T-helper 1 cell treated with Interleukin-12 subunit alpha and Interleukin-12 subunit beta and Interleukin-4 antibody, amounts not matched to agents 30 ng/mL and 1 ng/mL, for 36 hours (primary cell): ENCODE measurements at regions not wholly inside any gene's neighbourhood (a gene's known extent, or its start where the extent isn't known, plus 50 kb on each side); places are given as distances from the start of the nearest gene placed in this dataset.

Source experiments
- intact Hi-C: fragments of 100-400 bp; cut with micrococcal nuclease; formaldehyde crosslinking; loops from one replicate; pipeline ENCODE4 v1.15.1; 2024

DNA sequence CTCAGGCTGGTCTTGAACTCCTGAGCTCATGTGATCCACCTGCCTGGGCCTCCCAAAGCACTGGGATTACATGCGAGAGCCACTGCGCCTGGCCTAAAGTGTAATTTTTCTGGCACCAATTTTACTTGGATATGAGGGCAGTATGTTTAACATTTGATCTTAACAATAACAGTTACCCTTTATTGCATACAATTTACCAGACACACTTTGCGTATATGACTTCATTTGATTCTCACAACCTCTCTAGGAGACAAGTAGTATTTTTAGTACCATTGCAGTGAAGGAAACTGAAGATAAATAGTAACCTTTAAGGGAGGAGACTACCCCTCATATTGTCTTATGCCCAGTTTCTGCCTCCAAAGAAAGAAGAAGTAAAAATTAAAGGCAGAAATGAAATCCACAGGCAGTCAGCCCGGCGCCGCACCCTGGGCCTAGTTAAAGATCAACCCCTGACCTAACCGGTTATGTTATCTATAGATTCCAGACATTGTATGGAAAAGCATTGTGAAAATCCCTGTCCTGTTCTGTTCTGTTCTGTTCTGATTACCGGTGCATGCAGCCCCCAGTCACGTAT, 54.0 kb downstream of the CYP26A1 start:
- intact Hi-C loops: loop anchor here (5.0 kb wide), 1 partner anchor 700 kb away; no protein-coding TSS in a partner anchor

DNA sequence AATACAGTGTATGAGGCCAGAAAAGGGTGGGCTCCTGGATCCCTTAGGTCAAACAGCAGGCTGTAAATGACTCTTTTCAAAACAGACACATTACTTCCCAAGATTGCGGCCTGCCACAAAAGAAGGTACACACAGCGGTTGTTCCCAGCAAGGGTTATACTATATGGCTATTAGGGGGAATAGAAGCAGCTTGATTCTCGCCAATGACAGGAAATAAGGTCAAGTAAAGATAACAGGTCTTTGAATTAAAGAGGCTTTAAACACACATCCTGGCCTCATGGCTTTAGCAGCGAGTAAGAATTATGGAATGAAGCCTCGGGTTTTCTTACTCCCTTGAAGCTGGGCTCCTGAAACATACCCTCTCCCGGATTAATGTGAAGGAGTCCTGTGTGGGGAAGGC, 58.3 kb downstream of the CYP26A1 start:
- intact Hi-C loops: no loop called here

- intact Hi-C loops: no loop called here
Observed at GRCh38 chr10:93138113-93138870, 64.6 kb downstream of the CYP26A1 start.

GRCh38 chr10:93139059-93139655, 65.5 kb downstream of the CYP26A1 start:
- intact Hi-C loops: no loop called here

DNA sequence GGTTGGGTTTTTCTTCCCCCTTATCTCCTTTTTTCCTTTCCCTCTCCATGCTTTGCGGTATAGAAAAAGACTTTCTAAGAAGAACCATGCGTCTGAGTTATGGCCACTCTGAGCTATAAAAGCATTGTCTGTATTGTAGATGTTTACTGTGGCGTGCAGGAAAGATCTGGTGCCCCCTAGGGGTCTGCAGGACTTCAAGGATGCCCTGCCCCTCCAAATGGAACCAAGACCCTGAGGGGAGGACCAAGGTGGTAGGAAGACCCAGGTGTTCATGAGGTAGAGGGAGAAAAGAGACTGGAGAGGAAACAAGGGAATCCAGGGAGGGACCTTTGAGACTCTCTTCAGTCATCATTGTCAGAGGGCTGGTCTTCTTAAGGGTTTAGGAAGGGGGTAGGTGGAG, 68.8 kb downstream of the CYP26A1 start:
- intact Hi-C loops: no loop called here

DNA sequence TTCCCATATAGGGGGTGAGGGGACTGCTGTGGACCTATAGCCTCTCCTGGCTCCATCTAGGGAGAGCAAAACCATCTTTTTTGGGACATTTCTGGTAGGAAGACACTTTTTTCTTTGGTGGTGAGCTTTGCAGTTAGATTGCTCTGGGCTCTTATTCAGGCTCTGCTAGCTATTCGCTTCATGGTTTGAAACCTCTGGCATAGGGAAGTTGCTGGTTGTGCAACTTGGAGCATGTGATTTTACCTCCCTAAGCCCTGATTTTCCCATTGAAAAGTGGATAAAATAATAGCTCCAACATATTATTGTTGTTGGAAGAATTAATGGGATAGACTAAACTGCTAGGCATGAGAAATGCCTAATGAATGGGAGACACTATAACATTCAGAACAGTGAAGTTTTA, 69.6 kb downstream of the CYP26A1 start:
- intact Hi-C loops: no loop called here

DNA sequence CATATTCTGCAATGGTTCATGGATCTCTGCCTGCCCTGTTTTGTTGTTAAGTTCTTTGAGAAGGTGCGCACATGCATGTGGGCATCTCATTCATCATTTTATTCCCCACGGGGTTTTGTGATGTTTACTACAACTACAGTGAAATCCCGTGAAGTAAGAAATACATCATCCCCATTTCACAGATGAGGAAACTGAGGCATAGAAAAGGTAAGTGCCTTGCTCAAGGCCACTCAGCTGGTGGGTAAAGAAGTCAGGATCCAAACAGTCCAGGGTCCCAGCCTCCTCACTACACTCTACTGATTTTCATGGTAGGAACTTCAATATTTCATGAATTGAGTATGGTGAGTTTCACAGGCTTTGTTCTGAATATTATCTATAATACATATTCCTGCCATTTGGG, 72.6 kb downstream of the CYP26A1 start:
- intact Hi-C loops: no loop called here

- intact Hi-C loops: no loop called here
Observed at GRCh38 chr10:93147281-93147680, 73.6 kb downstream of the CYP26A1 start.

GRCh38 chr10:93148476-93148875, 74.8 kb downstream of the CYP26A1 start:
- intact Hi-C loops: no loop called here

DNA sequence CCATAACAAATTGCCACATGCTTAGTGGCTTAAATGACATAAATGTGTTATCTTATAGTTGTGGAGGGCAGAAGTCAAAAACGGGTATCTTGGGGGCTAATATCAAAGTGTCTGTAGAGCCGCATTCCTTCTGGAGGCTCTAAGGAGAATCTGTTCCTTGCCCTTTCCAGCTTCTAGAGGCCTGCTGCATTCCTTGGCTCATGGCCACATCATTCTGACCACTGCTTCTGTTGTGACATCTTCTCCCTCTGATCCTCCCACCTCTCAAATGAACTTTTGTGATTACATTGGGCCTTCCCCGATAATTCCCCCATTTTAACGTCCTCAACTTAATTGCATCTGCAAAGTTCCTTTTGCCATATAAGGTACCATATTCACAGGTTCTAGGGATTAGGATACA, 76.1 kb downstream of the CYP26A1 start:
- intact Hi-C loops: no loop called here

- intact Hi-C loops: no loop called here
Observed at GRCh38 chr10:93150289-93150688, 76.6 kb downstream of the CYP26A1 start.

DNA sequence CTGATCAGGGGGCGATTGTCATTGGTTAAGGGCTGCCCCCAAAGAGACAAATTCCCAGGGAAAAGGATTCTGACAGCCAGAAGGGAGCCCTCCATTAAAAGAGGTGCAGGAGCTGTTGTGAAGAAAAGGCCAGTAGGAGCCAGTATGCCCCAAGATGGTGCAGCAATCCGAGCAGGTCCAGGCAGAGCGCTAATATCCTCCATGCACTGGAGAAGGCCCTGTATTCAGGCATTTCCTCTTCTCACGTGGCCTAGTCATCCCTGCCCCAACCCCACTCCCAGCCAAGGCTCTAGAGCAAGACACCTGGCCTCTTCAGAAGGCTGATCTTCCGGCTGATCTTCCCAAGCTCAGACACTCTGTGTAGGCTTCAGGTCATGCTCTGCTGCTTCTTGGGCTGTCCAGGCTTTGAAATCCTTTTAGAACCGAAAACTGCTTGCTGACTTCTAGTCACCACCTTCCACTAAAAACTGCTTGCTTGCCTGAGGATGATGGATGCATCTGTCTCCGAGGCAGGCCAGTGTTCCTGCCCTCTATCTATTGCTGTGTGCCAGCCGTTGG, 77.4 kb downstream of the CYP26A1 start:
- intact Hi-C loops: no loop called here

DNA sequence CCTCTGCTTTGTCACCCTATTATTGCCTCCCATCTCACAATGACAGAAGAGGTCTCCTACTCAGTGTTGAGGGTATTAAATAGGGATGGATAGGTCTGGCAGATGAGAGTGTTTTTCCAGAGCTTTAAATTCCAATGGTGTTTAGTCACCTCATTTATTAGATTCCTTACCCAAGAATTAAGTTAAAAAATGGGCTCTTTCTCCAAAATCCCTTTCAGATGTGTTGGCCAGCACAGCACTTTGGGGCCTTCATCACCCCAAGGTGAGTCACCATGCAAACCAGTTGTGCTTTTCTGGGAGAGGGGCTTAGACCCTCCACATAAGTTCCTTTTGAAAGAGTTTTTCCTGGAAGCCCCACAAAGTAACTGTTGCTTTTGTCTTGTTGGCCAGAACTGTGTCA, 78.4 kb downstream of the CYP26A1 start:
- intact Hi-C loops: no loop called here

- intact Hi-C loops: no loop called here
Observed at GRCh38 chr10:93154531-93154930, 80.8 kb downstream of the CYP26A1 start.

GRCh38 chr10:93160140-93160539, 86.4 kb downstream of the CYP26A1 start:
- intact Hi-C loops: no loop called here

GRCh38 chr10:93160829-93161228, 87.1 kb downstream of the CYP26A1 start:
- intact Hi-C loops: no loop called here

DNA sequence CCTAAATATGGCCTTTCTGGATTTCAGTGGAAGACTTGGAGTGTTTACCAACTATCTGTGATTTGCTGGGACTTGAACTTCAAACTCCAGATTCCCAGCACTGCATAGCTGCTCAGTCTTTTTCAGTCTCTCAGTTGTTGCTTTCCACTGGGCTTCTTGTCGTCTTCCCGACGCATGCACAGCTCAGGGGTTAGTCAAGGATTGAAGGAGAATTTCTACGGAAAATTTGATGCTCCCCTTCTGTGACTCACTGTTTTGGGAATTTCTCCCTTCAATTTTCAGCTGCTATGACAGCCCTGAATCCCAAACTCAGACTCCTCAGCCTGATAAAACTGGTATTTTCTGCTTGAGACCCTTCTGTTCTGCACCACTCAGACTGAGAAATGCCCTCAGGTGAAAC, 91.7 kb downstream of the CYP26A1 start:
- intact Hi-C loops: no loop called here

GRCh38 chr10:93166134-93166533, 92.4 kb downstream of the CYP26A1 start:
- intact Hi-C loops: no loop called here

GRCh38 chr10:93171837-93172236, 98.1 kb downstream of the CYP26A1 start:
- intact Hi-C loops: no loop called here

DNA sequence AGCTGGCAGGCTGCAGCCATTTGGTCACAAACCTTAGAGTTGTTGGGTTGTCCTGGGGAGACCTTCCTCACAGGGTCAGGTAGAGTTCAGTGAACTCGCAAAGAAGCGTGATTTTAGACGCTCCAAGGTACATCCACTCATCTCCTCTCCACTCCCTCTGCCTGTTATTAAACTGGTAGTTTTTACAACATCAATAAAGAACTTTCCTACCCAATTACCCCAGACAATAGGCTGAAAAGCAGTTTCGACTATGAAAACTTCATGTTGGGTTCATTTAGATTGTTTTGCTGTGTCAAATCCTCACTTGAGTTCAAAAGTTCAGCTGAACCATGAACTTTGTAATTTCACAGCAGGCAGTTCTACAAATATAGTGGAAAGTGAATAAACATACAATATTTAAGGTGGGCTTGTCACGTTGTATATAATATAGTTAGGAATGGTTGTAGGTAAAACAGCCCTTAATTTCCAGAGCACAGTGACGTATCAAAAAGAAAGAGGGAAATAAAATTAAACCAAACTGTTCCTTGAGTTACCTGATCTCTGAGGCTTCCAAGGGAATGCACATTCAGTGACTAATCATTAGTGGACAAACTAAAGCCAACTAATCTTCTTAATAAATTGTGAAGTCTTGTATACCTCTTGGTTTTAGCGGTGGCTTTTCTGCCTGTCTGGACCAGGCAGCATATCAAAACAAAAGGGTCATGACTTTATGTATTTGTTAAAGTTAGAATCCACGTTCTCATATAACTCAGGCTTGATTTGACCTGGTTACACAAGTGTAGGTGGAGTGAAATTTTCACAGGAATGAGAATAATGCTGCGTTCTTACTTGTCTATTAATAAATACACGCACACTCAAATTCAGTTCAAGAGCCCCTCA, 100.5 kb downstream of the CYP26A1 start:
- intact Hi-C loops: no loop called here

DNA sequence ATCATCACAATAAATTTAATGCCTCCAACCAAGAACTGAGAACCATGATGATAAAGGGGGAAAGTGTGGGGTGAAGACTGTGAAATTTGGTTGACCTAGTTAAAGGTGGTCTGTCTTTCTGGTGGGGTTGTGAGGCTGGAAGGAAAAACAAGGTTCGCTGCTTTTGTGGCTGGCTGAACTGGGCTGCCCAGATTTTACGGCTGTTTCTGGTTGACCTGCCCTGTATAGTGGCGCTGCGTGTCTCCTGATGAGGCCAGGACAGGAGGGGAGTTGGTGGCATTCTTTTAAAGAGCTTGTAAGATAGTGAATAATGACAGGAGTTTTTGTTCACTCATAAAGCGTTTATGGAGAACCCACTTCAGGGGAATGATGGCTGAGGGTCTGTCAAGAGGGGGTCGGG, 101.8 kb downstream of the CYP26A1 start:
- intact Hi-C loops: no loop called here

DNA sequence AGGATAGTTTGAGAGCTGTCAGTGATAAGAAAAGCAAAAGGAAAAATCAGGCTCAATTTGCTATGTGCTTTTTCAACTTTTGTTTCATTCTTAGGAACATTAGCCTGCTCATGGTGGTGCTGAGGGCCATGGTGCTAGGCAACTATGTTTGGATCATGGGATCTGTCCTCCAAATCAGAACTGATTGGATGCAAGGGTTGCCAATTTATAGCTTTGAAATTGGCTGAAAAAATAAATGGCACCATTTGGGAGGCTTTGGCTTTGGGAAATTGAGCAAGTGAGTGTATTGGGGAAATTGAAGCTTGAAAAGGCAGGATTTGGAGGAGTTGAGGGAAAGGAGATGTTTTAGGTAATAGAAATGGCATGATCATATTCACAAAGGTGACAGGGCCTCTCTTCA, 103.8 kb downstream of the CYP26A1 start:
- intact Hi-C loops: no loop called here
